HG03280 (cell line): ENCODE measurements at regions not wholly inside any gene's neighbourhood (a gene's known extent, or its start where the extent isn't known, plus 50 kb on each side); places are given as distances from the start of the nearest gene placed in this dataset.
"Not testable (repeated sequence)": the region's sequence is repeated elsewhere in the genome, so short reads cannot be mapped to it uniquely, and the experiment has no call there.

ENCODE experiments used
- ATAC-seq: cut with Tn5 transposase; IDR thresholded peaks from one replicate; pipeline ENCODE4 v1.9.1; 2021; ENCODE audit warnings: mild to moderate bottlenecking, moderate library complexity; ENCODE audit not compliant: unreplicated experiment

DNA sequence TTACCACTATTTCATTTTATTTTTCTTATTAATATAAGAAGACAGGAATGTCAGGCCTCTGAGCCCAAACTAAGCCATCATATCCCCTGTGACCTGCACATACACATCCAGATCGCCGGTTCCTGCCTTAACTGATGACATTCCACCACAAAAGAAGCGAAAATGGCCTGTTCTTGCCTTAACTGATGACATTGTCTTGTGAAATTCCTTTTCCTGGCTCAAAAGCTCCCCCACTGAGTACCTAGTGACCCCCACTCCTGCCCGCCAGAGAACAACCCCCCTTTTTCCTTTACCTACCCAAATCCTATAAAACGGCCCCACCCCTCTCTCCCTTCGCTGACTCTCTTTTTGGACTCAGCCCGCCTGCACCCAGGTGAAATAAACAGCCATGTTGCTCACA lies 77.8 kb upstream of the FANCL start:
- not testable (repeated sequence) for ATAC-seq

DNA sequence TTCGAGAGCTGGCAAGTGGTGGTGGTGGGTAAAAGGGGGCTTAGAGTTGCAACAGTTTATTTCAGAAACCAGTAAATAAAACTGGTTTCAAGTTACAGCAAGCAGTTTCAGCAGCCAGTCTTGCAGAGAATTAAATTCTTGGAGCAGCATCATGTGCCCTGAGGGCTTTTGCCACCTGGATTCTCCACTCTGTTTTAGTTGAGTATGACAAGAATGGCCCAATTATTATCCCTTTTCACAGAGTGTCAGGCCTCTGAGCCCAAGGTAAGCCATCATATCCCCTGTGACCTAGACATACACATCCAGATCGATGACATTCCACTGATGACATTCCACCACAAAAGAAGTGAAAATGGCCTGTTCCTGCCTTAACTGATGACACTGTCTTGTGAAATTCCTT lies 72.8 kb upstream of the FANCL start:
- no peak for ATAC-seq

DNA sequence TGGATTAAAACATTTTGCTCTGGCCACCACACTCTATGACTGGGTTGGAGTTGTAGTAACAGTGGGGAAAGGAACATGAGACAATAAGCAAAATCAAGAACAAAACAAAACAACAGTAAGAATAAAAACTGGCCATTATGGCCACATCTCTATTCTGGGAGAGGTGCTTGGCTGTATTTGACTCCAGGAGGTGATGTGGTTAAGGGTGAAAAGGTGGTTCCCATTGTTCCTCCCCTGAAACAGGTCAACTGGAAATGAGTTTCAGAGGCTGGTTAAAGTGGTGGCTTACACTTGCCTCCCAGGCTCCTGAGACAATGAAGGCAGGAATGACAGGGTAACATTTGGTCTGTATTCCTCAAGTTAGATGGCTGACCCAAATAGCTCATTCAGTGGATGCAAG lies 67.3 kb upstream of the FANCL start:
- ATAC-seq = no peak

DNA sequence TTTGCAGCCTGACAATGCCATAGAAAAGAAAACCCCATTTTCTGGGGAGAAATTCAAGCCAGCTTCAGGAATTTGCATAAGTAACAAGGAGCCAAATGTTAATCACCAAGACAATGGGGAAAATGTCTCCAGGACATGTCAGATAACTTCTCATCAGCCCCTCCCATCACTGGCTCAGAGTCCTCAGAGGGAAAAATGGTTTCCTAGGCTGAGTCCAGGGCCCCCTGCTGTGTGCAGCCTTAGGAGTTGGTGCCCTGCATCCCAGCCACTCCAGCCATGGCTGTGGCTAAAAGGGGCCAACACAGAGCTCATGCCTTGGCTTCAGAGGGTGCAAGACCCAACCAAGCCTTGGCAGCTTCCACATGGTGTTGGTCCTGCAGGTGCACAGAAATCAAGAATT lies 63.7 kb upstream of the FANCL start:
- no peak for ATAC-seq

DNA sequence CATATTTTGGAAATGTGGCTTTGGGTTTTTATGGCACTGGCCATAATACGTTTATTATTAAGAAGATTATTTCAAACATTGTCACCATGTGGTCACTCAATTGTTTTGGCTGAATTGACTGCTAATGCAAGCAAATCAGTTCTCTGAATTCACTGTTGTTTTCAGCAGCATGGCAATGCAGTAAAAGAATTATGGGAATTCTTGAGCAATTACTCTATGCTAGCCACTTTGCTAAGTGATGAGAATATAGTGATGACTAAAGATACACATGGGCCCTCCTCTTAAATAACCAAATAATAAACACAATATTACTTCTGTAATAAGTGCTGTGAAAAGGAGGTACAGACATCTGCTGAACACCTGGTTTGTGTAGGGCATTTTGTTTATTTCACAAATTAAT lies 58.0 kb upstream of the FANCL start:
- no peak for ATAC-seq

DNA sequence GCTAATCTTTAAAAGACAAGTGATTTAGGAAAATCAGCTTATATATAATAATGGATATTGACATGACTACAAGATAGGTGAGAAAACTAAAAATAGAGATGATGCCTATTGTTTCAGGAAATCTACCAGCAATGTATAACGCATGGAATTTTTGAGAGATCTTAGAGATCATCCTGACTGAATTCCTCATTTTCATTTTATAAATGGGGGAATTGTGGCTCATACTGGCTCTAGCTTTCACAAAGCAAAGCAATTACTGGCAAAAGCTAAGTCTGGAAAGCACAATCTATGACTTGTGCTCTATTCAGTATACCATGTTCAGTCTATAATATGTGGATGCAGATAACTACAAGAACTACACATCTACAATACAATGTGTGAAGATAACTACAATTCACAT lies 51.9 kb upstream of the FANCL start:
- ATAC-seq = no peak

DNA sequence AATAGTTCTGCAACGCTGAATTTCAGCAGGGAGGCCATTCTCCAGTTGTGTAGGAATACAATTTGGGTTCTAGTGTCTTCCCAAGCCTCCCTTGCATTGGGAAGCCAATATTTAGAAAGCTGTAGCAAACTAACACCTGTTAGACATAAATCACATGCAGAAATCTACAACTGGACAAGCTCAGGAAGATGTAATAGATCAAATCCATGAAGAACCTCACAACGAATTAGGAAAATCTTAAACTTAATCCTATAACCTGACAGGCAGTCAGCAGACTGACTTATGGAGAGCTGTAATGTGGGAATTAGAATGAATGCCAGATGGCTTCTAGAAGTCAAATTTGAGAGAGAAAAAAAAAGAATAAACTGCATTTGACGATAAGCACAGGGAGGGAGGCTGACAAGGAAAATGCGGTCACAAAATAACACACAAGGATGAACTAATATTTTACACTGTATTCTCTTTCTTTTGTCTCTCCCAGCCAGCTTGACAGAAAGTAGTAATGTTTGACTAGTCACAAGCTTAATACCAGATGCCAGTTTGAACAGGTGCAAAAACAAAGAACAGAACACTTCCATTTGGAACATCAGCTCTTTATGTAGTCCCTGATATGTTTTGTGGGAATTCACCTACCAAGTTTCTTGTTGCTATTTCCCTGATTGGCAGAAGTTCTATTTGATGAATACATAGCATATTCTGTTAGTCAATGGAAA lies 50.8 kb upstream of the FANCL start:
- no peak for ATAC-seq
